ENCODE measurements at regions not wholly inside any gene's neighbourhood (a gene's known extent, or its start where the extent isn't known, plus 50 kb on each side); places are given as distances from the start of the nearest gene placed in this dataset.
A peak's percentile ranks its signal among the peaks of the same experiment; 100 is the strongest.

DNA sequence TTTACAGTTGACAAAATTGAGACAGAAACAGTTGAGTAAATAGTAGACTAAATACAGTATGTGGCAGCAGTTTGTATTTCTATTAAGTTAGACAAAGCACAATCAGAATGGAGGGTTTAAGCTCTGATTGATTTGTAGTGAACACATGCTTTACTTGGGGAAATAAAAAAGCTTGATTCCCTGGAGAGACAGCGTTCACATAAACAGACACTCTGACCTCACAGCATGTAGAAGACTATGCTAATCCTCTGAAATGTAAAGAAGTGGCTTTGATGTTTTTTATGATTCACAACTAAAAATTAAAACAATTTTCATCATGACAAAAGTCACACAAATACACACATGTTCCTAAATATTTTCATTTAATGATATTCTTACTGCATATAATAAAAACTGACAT is 126.9 kb upstream of the FAM83B start:
- H3K9me3 ChIP-seq (ENCODE audit: insufficient read depth, low read length) = no peaks in the 10 kb centered on the region
- H3K36me3 ChIP-seq (ENCODE audit: insufficient read depth, insufficient read length, low read length) = no peaks in the 10 kb centered on the region
- TF ChIP-seq SUZ12 (IDR thresholded peaks at IDR 0.05; ENCODE audit: extremely low read depth, insufficient read depth, insufficient read length) = no peak
- no peak for TF ChIP-seq ZNF274 (IDR thresholded peaks at IDR 0.05; ENCODE audit: low read depth, low read length)
- TF ChIP-seq YY1 (IDR thresholded peaks at IDR 0.05; ENCODE audit: insufficient read depth, insufficient read length) = no peak
- H3K4me3 ChIP-seq (ENCODE audit: insufficient read length, low read depth) = no peak overlapping the region
- H3K9ac ChIP-seq (ENCODE audit: insufficient read length, low read depth) = no peak overlapping the region
- DNase-seq (ENCODE audit: low read depth, low spot score) = no peak
- H3K4me1 ChIP-seq (ENCODE audit: insufficient read depth, insufficient read length) = no peaks in the 10 kb centered on the region
- no peaks in the 10 kb centered on the region for H3K27me3 ChIP-seq (ENCODE audit: insufficient read depth, insufficient read length)

DNA sequence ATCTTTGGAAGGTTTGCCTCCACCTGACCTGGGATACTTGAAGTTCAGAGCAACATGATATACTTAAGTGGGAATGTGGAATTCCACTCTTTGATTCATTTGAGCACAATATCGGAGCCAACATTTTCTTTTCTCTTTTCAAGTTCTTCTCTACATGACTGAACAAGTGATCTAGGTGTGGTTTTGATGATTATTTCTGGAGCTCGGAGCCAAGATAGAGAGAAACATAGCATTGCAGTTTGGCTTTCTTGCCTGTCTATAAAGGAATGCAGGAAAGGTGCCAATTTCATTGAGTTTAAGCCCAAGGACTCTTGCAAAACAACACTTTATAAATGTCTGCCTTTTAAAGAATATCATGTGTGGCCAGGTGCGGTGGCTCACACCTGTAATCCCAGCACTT is 124.2 kb upstream of the FAM83B start:
- H3K4me3 ChIP-seq (ENCODE audit: insufficient read length, low read depth) = no peak overlapping the region
- no peaks in the 10 kb centered on the region for H3K4me1 ChIP-seq (ENCODE audit: insufficient read depth, insufficient read length)
- H3K27me3 ChIP-seq (ENCODE audit: insufficient read depth, insufficient read length) = no peaks in the 10 kb centered on the region
- no peaks in the 10 kb centered on the region for H3K9me3 ChIP-seq (ENCODE audit: insufficient read depth, low read length)
- DNase-seq (ENCODE audit: low read depth, low spot score) = no peak
- no peaks in the 10 kb centered on the region for H3K36me3 ChIP-seq (ENCODE audit: insufficient read depth, insufficient read length, low read length)
- no peak overlapping the region for H3K9ac ChIP-seq (ENCODE audit: insufficient read length, low read depth)
- TF ChIP-seq SUZ12 (IDR thresholded peaks at IDR 0.05; ENCODE audit: extremely low read depth, insufficient read depth, insufficient read length) (no peak), YY1 (IDR thresholded peaks at IDR 0.05; ENCODE audit: insufficient read depth, insufficient read length) (no peak)

DNA sequence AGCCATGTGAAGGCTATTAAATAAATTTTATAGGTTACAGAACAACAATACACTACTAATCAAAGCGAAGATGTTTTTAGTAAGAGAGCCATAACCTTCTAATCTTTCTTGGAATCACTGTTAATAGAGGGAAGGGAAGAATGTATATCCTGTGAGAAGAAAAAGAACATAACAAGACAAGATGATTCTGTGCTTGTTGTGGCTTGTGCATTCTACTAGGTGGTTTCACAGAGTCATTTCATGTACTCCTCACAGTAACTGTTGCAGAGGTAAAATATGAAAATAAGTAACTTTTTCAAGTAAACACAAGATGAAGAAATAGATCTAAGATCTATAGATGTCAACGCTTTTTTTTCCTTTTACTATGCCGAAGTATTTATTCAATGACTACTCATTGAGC is 116.9 kb upstream of the FAM83B start:
- no peaks in the 10 kb centered on the region for H3K36me3 ChIP-seq (ENCODE audit: insufficient read depth, insufficient read length, low read length)
- no peak for TF ChIP-seq SUZ12 (IDR thresholded peaks at IDR 0.05; ENCODE audit: extremely low read depth, insufficient read depth, insufficient read length)
- TF ChIP-seq ZNF274 (IDR thresholded peaks at IDR 0.05; ENCODE audit: low read depth, low read length) = no peak

DNA sequence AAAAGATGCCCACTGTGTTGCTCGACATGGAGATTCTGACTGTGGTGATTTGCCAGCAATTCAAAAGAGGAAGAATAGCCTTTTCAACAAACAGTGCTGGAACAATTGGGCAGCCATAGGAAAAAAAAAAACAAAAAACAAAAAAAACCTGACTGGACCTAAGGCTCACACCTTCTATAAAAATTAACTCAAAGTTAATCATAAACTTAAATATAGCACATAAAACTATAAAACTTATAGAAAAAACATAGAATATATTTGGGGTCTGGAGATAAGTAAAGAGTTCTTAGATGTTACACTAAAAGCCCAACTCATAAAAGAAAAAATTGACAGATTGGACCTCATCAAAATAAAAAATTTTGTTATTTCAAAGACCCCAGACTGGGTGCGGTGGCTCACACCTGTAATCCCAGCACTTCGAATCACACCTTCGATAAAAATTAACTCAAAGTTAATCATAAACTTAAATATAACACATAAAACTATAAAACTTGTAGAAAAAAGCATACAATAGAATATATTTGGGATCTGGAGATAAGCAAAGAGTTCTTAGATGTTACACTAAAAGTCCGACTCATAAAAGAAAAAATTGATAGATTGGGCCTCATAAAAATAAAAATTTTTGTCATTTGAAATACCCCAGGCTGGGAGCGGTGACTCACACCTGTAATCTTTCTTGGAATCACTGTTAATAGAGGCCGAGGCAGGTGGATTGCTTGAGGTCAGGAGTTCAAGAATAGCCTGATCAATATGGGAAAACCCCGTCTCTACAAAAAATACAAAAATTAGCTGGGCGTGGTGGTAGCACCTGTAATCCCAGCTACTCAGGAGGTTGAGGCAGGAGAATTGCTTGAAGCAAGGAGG is 115.6 kb upstream of the FAM83B start:
- no peaks in the 10 kb centered on the region for H3K9me3 ChIP-seq (ENCODE audit: insufficient read depth, low read length)
- no peaks in the 10 kb centered on the region for H3K4me1 ChIP-seq (ENCODE audit: insufficient read depth, insufficient read length)
- no peak overlapping the region for H3K9ac ChIP-seq (ENCODE audit: insufficient read length, low read depth)
- no peak overlapping the region for H3K4me3 ChIP-seq (ENCODE audit: insufficient read length, low read depth)
- no peaks in the 10 kb centered on the region for H3K27me3 ChIP-seq (ENCODE audit: insufficient read depth, insufficient read length)
- TF ChIP-seq YY1 (IDR thresholded peaks at IDR 0.05; ENCODE audit: insufficient read depth, insufficient read length) (no peak), SUZ12 (IDR thresholded peaks at IDR 0.05; ENCODE audit: extremely low read depth, insufficient read depth, insufficient read length) (no peak), ZNF274 (IDR thresholded peaks at IDR 0.05; ENCODE audit: low read depth, low read length) (no peak)
- no peaks in the 10 kb centered on the region for H3K36me3 ChIP-seq (ENCODE audit: insufficient read depth, insufficient read length, low read length)
- DNase-seq (ENCODE audit: low read depth, low spot score) = no peak

More for the DNA sequence above, 116.9 kb upstream of the FAM83B start:
- no peak overlapping the region for H3K9ac ChIP-seq (ENCODE audit: insufficient read length, low read depth)
- DNase-seq (ENCODE audit: low read depth, low spot score) = no peak
- H3K27me3 ChIP-seq (ENCODE audit: insufficient read depth, insufficient read length) = no peaks in the 10 kb centered on the region
- no peak overlapping the region for H3K4me3 ChIP-seq (ENCODE audit: insufficient read length, low read depth)
- no peaks in the 10 kb centered on the region for H3K4me1 ChIP-seq (ENCODE audit: insufficient read depth, insufficient read length)
- no peaks in the 10 kb centered on the region for H3K9me3 ChIP-seq (ENCODE audit: insufficient read depth, low read length)

DNA sequence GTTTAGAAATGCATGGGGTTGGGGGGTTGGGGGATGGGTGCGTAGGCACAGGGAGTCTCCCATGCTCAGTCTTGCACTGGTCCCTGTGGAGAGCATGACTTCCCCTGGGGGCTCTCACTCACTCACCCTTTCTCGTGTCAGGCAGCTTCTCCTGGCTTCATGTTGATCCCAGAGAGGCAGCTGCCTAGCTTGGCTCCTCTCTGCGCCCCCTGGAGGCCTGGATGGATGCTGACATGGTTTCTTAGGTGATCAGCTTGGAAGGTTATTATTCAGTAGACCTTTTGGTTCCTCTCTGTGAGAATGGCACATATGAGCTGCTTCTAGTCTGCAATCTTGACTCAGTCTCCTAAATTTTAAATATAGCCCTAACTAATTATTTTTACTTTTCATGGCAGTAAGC is 109.3 kb upstream of the FAM83B start:
- no peak overlapping the region for H3K4me3 ChIP-seq (ENCODE audit: insufficient read length, low read depth)
- no peak for TF ChIP-seq ZNF274 (IDR thresholded peaks at IDR 0.05; ENCODE audit: low read depth, low read length)
- no peak for TF ChIP-seq SUZ12 (IDR thresholded peaks at IDR 0.05; ENCODE audit: extremely low read depth, insufficient read depth, insufficient read length)
- TF ChIP-seq YY1 (IDR thresholded peaks at IDR 0.05; ENCODE audit: insufficient read depth, insufficient read length) = no peak
- H3K9me3 ChIP-seq (ENCODE audit: insufficient read depth, low read length) = no peaks in the 10 kb centered on the region
- no peaks in the 10 kb centered on the region for H3K27me3 ChIP-seq (ENCODE audit: insufficient read depth, insufficient read length)
- H3K4me1 ChIP-seq (ENCODE audit: insufficient read depth, insufficient read length) = no peaks in the 10 kb centered on the region
- no peaks in the 10 kb centered on the region for H3K36me3 ChIP-seq (ENCODE audit: insufficient read depth, insufficient read length, low read length)
- peak; percentile 9 for DNase-seq (ENCODE audit: low read depth, low spot score)
- no peak overlapping the region for H3K9ac ChIP-seq (ENCODE audit: insufficient read length, low read depth)

DNA sequence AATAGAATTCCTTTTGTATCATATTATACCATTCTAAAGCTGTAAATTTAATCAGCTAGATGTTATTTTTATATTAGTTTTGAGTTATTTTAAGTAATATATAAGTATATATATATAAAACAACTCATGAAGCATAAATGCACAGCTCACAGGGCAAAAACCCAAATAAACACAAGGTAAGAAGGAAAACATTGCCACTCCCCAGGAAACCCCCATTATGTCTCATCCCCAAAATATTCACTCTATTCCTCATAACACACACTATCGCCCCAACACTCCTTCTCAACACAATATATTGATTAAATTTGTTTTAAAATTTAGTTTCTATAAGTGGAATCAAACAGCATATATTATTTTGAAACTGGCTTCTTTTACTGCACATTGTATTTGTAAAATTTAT is 98.6 kb upstream of the FAM83B start:
- no peaks in the 10 kb centered on the region for H3K36me3 ChIP-seq (ENCODE audit: insufficient read depth, insufficient read length, low read length)
- DNase-seq (ENCODE audit: low read depth, low spot score) = no peak
- H3K4me3 ChIP-seq (ENCODE audit: insufficient read length, low read depth) = no peak overlapping the region
- no peaks in the 10 kb centered on the region for H3K27me3 ChIP-seq (ENCODE audit: insufficient read depth, insufficient read length)
- TF ChIP-seq YY1 (IDR thresholded peaks at IDR 0.05; ENCODE audit: insufficient read depth, insufficient read length) = no peak
- TF ChIP-seq ZNF274 (IDR thresholded peaks at IDR 0.05; ENCODE audit: low read depth, low read length) = no peak
- no peak for TF ChIP-seq SUZ12 (IDR thresholded peaks at IDR 0.05; ENCODE audit: extremely low read depth, insufficient read depth, insufficient read length)
- no peaks in the 10 kb centered on the region for H3K9me3 ChIP-seq (ENCODE audit: insufficient read depth, low read length)
- no peak overlapping the region for H3K9ac ChIP-seq (ENCODE audit: insufficient read length, low read depth)
- no peaks in the 10 kb centered on the region for H3K4me1 ChIP-seq (ENCODE audit: insufficient read depth, insufficient read length)

DNA sequence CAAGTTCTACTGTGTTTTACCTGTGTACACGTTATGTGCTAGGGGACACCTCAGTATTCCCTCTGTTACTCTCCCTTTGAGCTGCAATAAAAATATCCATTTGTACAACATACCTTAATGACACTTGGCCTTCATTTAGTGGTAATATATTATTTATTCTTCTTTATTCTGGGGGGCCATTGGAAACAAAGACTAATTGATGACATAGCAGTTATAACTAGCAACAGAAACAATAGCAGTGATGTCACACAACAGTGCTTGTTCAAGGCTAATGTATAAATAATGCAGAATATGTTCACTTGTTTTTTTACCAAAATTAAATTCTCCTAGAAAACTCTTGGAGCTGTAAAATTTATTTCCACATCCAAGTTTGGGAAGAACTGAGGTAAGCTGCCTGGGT is 92.2 kb upstream of the FAM83B start:
- H3K27me3 ChIP-seq (ENCODE audit: insufficient read depth, insufficient read length) = no peaks in the 10 kb centered on the region
- no peaks in the 10 kb centered on the region for H3K36me3 ChIP-seq (ENCODE audit: insufficient read depth, insufficient read length, low read length)
- no peak for DNase-seq (ENCODE audit: low read depth, low spot score)
- no peaks in the 10 kb centered on the region for H3K4me1 ChIP-seq (ENCODE audit: insufficient read depth, insufficient read length)
- H3K9ac ChIP-seq (ENCODE audit: insufficient read length, low read depth) = no peak overlapping the region
- no peaks in the 10 kb centered on the region for H3K9me3 ChIP-seq (ENCODE audit: insufficient read depth, low read length)
- H3K4me3 ChIP-seq (ENCODE audit: insufficient read length, low read depth) = no peak overlapping the region
- no peak for TF ChIP-seq SUZ12 (IDR thresholded peaks at IDR 0.05; ENCODE audit: extremely low read depth, insufficient read depth, insufficient read length)
- no peak for TF ChIP-seq ZNF274 (IDR thresholded peaks at IDR 0.05; ENCODE audit: low read depth, low read length)
- TF ChIP-seq YY1 (IDR thresholded peaks at IDR 0.05; ENCODE audit: insufficient read depth, insufficient read length) = no peak

Measured in NT2/D1 (cell line).